Smooth muscle cell (in vitro differentiated cells): ENCODE measurements at regions not wholly inside any gene's neighbourhood (a gene's known extent, or its start where the extent isn't known, plus 50 kb on each side); places are given as distances from the start of the nearest gene placed in this dataset.

Experiments
- DNase-seq: peaks from one replicate; lab custom pipeline; 2025; ENCODE audit not compliant: unreplicated experiment; lab: John Stamatoyannopoulos, UW
- H2AFZ ChIP-seq: fragments of 200-600 bp; sonication (generic); 2 replicates; pipeline ENCODE4 v1.6.0; 2016; ENCODE audit warnings: antibody characterized with exemption, low read depth, mild to moderate bottlenecking
- H3F3A ChIP-seq: fragments of 200-600 bp; sonication (generic); 2 replicates; pipeline ENCODE4 v1.6.0; 2017; ENCODE audit warnings: antibody characterized with exemption, low read depth
- H3K27ac ChIP-seq: fragments of 200-600 bp; sonication (generic); 2 replicates; pipeline ENCODE4 v1.5.1; 2016; ENCODE audit warnings: low read depth, mild to moderate bottlenecking
- H3K27me3 ChIP-seq: fragments of 200-600 bp; sonication (generic); 2 replicates; pipeline ENCODE4 v1.6.1; 2016; ENCODE audit warnings: low read depth, mild to moderate bottlenecking
- H3K36me3 ChIP-seq: fragments of 200-600 bp; sonication (generic); 2 replicates; pipeline ENCODE4 v1.5.1; 2016; ENCODE audit warnings: low read depth
- H3K4me1 ChIP-seq: fragments of 200-600 bp; sonication (generic); 2 replicates; pipeline ENCODE4 v1.5.1; 2016; ENCODE audit warnings: low read depth
- H3K4me2 ChIP-seq: fragments of 200-600 bp; sonication (generic); 2 replicates; pipeline ENCODE4 v1.6.0; 2016; ENCODE audit warnings: mild to moderate bottlenecking
- H3K4me3 ChIP-seq: fragments of 200-600 bp; sonication (generic); 2 replicates; pipeline ENCODE4 v1.5.1; 2016; ENCODE audit warnings: mild to moderate bottlenecking
- H3K79me2 ChIP-seq: fragments of 200-600 bp; sonication (generic); 2 replicates; pipeline ENCODE4 v1.6.0; 2016; ENCODE audit warnings: low read depth, mild to moderate bottlenecking
- H3K9ac ChIP-seq: fragments of 200-600 bp; sonication (generic); 2 replicates; pipeline ENCODE4 v1.6.0; 2016; ENCODE audit warnings: low read depth
- H3K9me3 ChIP-seq: fragments of 200-600 bp; sonication (generic); replicated peaks from 2 replicates; pipeline ENCODE4 v1.5.1; 2016; ENCODE audit warnings: low read depth
- H4K20me1 ChIP-seq: fragments of 200-600 bp; sonication (generic); 2 replicates; pipeline ENCODE4 v1.6.0; 2016; ENCODE audit warnings: low read depth
- CTCF ChIP-seq: fragments of 200-600 bp; sonication (generic); IDR thresholded peaks from 2 replicates; pipeline ENCODE4 v1.5.1; 2017; ENCODE audit warnings: borderline replicate concordance, mild to moderate bottlenecking, antibody characterized with exemption; ENCODE audit not compliant: insufficient read depth, poor library complexity, severe bottlenecking
- WGBS: methylation state at CpG from one replicate; pipeline ENCODE4 v1.1.7; 2016; ENCODE audit warnings: low lambda C conversion rate; 5-methylcytosine and 5-hydroxymethylcytosine counted together

GRCh38 chr20:20816969-20817755, 104.7 kb upstream of the RALGAPA2 start:
- Histone ChIP-seq H3K4me1 (peaks cover 9% of the 10 kb centered on the region), H4K20me1 (no peaks in the 10 kb centered on the region), H3K9me3 (no peaks in the 10 kb centered on the region), H3K36me3 (no peaks in the 10 kb centered on the region), H3K27me3 (no peaks in the 10 kb centered on the region), H3K79me2 (no peaks in the 10 kb centered on the region), H2AFZ (no peak overlapping the region), H3K4me2 (no peak overlapping the region), H3K9ac (no peak overlapping the region), H3F3A (no peaks in the 10 kb centered on the region), H3K27ac (no peak overlapping the region), H3K4me3 (no peak overlapping the region)
- no peak for TF ChIP-seq CTCF
- DNase-seq, result no peak
- WGBS, result 73% methylated on average over 4 of the region's 4 CpGs

- no peak overlapping the region for H2AFZ ChIP-seq
- H3K9me3 ChIP-seq, result no peaks in the 10 kb centered on the region
- no peak overlapping the region for H3K9ac ChIP-seq
- no peak for DNase-seq
- H3K4me1 ChIP-seq, result peaks cover 9% of the 10 kb centered on the region
- no peak overlapping the region for H3K4me2 ChIP-seq
- H3F3A ChIP-seq, result no peaks in the 10 kb centered on the region
- no peak overlapping the region for H3K27ac ChIP-seq
- no peak for TF ChIP-seq CTCF
- H3K36me3 ChIP-seq, result no peaks in the 10 kb centered on the region
- H3K27me3 ChIP-seq, result no peaks in the 10 kb centered on the region
- 51% methylated on average over 4 of the region's 4 CpGs for WGBS
- H3K4me3 ChIP-seq, result no peak overlapping the region
- no peaks in the 10 kb centered on the region for H4K20me1 ChIP-seq
- H3K79me2 ChIP-seq, result no peaks in the 10 kb centered on the region
Observed at GRCh38 chr20:20815711-20816455, 103.4 kb upstream of the RALGAPA2 start.

GRCh38 chr20:20814685-20815084, 102.2 kb upstream of the RALGAPA2 start:
- no peaks in the 10 kb centered on the region for H4K20me1 ChIP-seq
- no peak overlapping the region for H3K4me3 ChIP-seq
- H3K4me1 ChIP-seq, result peaks cover 3% of the 10 kb centered on the region
- H3K27ac ChIP-seq, result no peak overlapping the region
- no peaks in the 10 kb centered on the region for H3K36me3 ChIP-seq
- no peaks in the 10 kb centered on the region for H3K27me3 ChIP-seq
- 31% methylated on average over 4 of the region's 4 CpGs for WGBS
- no peak for TF ChIP-seq CTCF
- H3K4me2 ChIP-seq, result no peak overlapping the region
- H3K9ac ChIP-seq, result no peak overlapping the region
- DNase-seq, result no peak
- no peaks in the 10 kb centered on the region for H3K79me2 ChIP-seq
- H3K9me3 ChIP-seq, result no peaks in the 10 kb centered on the region
- no peak overlapping the region for H2AFZ ChIP-seq
- no peaks in the 10 kb centered on the region for H3F3A ChIP-seq

- 82% methylated on average over 5 of the region's 5 CpGs for WGBS
- H3K27ac ChIP-seq, result no peak overlapping the region
- H4K20me1 ChIP-seq, result no peaks in the 10 kb centered on the region
- no peak overlapping the region for H2AFZ ChIP-seq
- no peak for TF ChIP-seq CTCF
- H3K4me2 ChIP-seq, result no peak overlapping the region
- H3K4me3 ChIP-seq, result no peak overlapping the region
- H3K9ac ChIP-seq, result no peak overlapping the region
- peaks cover 3% of the 10 kb centered on the region for H3K4me1 ChIP-seq
- H3K36me3 ChIP-seq, result no peaks in the 10 kb centered on the region
- H3K27me3 ChIP-seq, result no peaks in the 10 kb centered on the region
- H3K9me3 ChIP-seq, result no peaks in the 10 kb centered on the region
- no peaks in the 10 kb centered on the region for H3K79me2 ChIP-seq
- DNase-seq, result no peak
- no peaks in the 10 kb centered on the region for H3F3A ChIP-seq
Observed at GRCh38 chr20:20812136-20812535, 99.7 kb upstream of the RALGAPA2 start.
